ENCODE measurements at regions not wholly inside any gene's neighbourhood (a gene's known extent, or its start where the extent isn't known, plus 50 kb on each side); places are given as distances from the start of the nearest gene placed in this dataset.

DNA sequence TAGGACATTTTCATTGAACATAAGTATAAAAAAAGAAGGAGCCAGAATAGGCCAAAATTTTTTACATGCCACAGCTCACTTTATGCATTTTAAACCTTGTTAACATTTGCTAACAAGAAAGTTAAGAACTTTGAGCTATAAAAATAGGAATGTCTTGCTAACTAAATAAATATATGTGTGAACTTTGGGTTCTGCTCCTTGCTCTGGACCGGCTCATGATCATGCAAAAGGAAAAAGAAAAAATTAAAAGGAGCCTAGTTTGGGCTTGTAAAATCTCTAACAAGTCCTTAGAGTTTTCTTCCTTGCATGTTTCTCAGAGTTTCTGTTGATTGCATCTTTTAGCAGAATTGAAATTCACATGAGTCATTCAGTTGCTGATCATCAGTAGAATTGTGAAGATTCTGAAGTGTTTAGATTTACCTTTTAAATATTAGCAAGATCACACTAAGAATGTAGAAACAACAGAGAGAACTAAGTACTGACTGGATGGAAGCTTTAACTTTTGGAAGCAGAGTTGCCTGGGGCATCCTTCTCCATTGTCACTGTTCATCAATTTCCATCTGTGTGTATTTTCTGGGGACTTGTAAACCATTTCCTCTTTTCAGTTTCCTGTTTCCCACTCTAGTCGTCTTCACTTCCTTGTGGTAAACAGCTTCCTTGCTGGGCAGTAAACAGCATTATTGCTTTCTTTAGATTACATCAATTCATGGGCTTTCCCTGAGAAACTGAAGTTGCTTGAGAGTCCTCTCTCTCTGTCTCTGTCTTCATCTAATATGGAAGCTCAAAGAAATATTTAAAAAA is 458.4 kb upstream of the BTBD3 start:
- Histone ChIP-seq H3K4me3 (ENCODE audit: low read depth, low read length) (no peak overlapping the region), H3K36me3 (ENCODE audit: control insufficient read depth, insufficient read depth, low read length) (no peaks in the 10 kb centered on the region), H3K27me3 (ENCODE audit: control insufficient read depth, insufficient read depth, low read length) (no peaks in the 10 kb centered on the region)
- TF ChIP-seq, protein P1, sequence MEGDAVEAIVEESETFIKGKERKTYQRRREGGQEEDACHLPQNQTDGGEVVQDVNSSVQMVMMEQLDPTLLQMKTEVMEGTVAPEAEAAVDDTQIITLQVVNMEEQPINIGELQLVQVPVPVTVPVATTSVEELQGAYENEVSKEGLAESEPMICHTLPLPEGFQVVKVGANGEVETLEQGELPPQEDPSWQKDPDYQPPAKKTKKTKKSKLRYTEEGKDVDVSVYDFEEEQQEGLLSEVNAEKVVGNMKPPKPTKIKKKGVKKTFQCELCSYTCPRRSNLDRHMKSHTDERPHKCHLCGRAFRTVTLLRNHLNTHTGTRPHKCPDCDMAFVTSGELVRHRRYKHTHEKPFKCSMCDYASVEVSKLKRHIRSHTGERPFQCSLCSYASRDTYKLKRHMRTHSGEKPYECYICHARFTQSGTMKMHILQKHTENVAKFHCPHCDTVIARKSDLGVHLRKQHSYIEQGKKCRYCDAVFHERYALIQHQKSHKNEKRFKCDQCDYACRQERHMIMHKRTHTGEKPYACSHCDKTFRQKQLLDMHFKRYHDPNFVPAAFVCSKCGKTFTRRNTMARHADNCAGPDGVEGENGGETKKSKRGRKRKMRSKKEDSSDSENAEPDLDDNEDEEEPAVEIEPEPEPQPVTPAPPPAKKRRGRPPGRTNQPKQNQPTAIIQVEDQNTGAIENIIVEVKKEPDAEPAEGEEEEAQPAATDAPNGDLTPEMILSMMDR (IDR thresholded peaks at IDR 0.05; ENCODE audit: insufficient read depth, low read length, poor library complexity, severe bottlenecking) = no peak
- no peak for DNase-seq (ENCODE audit: low read depth)

DNA sequence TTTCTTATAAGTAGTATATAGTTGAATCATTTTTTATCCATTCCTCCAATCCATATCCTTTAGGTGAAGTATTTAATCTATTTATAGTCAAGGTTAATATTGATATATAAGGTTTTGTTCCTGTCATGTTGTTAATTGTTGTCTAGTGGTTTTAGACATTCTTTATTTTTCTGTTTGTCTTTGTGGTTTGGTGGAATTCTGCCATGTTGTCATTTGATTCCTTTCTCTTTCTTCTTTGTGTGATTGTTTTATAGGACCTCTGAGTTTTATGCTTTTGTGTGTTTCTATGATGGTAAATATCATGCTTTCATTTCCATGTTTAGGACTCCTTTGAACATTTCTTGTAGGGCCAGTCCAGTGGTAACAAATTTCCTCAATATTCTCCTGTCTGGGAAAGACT is 450.3 kb upstream of the BTBD3 start:
- no peak for DNase-seq (ENCODE audit: low read depth)
- Histone ChIP-seq H3K36me3 (ENCODE audit: control insufficient read depth, insufficient read depth, low read length) (no peaks in the 10 kb centered on the region), H3K27me3 (ENCODE audit: control insufficient read depth, insufficient read depth, low read length) (no peaks in the 10 kb centered on the region), H3K4me3 (ENCODE audit: low read depth, low read length) (no peak overlapping the region)
- TF ChIP-seq, protein P1 (IDR thresholded peaks at IDR 0.05; ENCODE audit: insufficient read depth, low read length, poor library complexity, severe bottlenecking) = no peak

DNA sequence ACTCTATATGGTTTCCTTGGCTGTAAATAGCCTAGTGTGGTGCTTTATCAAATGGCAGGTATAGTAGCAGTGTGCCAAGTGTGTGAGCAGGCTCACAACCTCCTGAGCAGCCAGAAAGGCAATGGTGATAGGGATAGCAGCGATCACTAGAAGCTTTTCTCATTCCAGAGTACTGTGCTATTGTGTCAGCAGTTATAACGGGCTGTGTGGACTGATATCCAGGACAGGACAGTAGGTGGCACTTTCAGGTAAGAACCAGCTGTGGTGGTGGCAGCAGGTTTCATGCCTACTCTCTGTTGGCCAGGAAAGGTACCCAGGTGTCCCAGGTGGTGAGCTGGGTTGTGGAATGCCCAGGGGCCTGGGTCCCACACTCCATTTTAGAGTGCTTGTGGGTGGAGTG is 448.8 kb upstream of the BTBD3 start:
- TF ChIP-seq, protein P1 (IDR thresholded peaks at IDR 0.05; ENCODE audit: insufficient read depth, low read length, poor library complexity, severe bottlenecking) = no peak
- no peak for DNase-seq (ENCODE audit: low read depth)
- Histone ChIP-seq H3K27me3 (ENCODE audit: control insufficient read depth, insufficient read depth, low read length) (no peaks in the 10 kb centered on the region), H3K36me3 (ENCODE audit: control insufficient read depth, insufficient read depth, low read length) (no peaks in the 10 kb centered on the region), H3K4me3 (ENCODE audit: low read depth, low read length) (no peak overlapping the region)

DNA sequence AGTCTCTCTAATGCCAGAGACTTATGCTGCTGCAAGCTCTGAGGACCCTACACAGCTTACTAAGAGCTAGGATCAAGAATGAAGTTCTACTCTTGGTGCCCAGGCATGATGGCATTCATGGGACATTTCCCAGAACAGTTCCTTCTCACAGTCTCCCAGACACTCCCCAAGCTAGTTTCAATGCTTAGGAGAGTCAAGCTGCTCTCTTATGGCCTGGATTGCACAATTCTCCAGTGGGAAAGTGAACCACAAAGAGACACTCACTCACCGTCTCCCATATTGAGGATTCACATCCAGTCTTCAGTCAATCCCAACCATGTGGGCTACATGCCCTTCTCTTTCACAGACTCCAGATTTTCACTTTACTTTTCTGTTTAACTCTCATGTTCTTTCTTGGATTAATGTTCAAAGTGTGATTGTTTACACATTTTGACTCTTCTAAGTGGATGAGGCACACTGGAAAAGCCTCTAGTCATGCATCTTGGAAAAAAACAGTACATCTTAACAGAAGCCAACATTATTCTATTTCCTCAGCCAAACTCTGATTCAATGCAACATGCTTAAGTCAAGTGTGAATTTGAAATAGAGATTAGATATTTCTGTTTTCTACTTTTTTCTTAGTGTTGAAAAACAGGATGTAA is 447.8 kb upstream of the BTBD3 start:
- no peak for DNase-seq (ENCODE audit: low read depth)
- Histone ChIP-seq H3K36me3 (ENCODE audit: control insufficient read depth, insufficient read depth, low read length) (no peaks in the 10 kb centered on the region), H3K27me3 (ENCODE audit: control insufficient read depth, insufficient read depth, low read length) (no peaks in the 10 kb centered on the region), H3K4me3 (ENCODE audit: low read depth, low read length) (no peak overlapping the region)
- TF ChIP-seq, protein P1 (IDR thresholded peaks at IDR 0.05; ENCODE audit: insufficient read depth, low read length, poor library complexity, severe bottlenecking) = no peak

DNA sequence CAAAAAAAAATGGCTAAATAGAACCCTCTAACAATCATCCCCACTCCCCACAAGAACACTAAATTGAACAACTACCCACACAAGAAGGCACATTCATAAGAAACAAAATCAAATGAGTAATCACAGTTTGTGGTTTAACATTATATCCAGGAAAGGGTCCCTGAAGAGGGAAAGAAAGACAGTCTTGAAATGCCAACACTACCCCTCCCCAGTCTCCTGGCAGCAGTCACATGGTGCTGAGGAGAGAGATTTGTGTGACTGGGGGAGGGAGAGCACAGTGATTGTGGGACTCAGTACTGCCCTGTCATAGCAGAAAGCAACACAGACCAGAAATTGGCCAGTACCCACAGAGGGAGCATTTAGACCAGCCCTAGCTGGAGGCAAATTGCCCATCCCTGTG is 443.7 kb upstream of the BTBD3 start:
- TF ChIP-seq, protein P1 (IDR thresholded peaks at IDR 0.05; ENCODE audit: insufficient read depth, low read length, poor library complexity, severe bottlenecking) = no peak
- H3K27me3 ChIP-seq (ENCODE audit: control insufficient read depth, insufficient read depth, low read length) = no peaks in the 10 kb centered on the region
- no peaks in the 10 kb centered on the region for H3K36me3 ChIP-seq (ENCODE audit: control insufficient read depth, insufficient read depth, low read length)
- H3K4me3 ChIP-seq (ENCODE audit: low read depth, low read length) = no peak overlapping the region
- no peak for DNase-seq (ENCODE audit: low read depth)
